Aorta (tissue), 5 donors: ENCODE measurements at regions not wholly inside any gene's neighbourhood (a gene's known extent, or its start where the extent isn't known, plus 50 kb on each side); places are given as distances from the start of the nearest gene placed in this dataset.

ENCODE experiments used
- ATAC-seq: fragments of 200-7000 bp; cut with Tn5 transposase; one replicate; pipeline ENCODE4 v1.9.1; 2022; ENCODE audit warnings: moderate library complexity; ENCODE audit not compliant: low FRiP score
- DNase-seq, 2 donors: peaks; one replicate each; pipeline ENCODE4 v3.0.0-alpha.2; 2020
- H3K27ac ChIP-seq, 2 donors: one replicate each; pipeline ENCODE4 v1.5.1; 2013; ENCODE audit warnings: low read length in 2 of 2, mild to moderate bottlenecking in 2 of 2, moderate library complexity in 2 of 2, control low read depth in 1 of 2, inconsistent platforms in 1 of 2, low read depth in 1 of 2
- H3K27me3 ChIP-seq, 2 donors: one replicate each; pipeline ENCODE4 v1.6.1; 2013; ENCODE audit warnings: control low read depth in 1 of 2, low read length in 1 of 2, mild to moderate bottlenecking in 1 of 2, moderate library complexity in 1 of 2; ENCODE audit not compliant: insufficient read depth in 2 of 2, control insufficient read depth in 1 of 2
- H3K36me3 ChIP-seq, 2 donors: one replicate each; pipeline ENCODE4 v1.6.1; 2013; ENCODE audit warnings: control low read depth in 1 of 2, low read length in 1 of 2, mild to moderate bottlenecking in 1 of 2; ENCODE audit not compliant: insufficient read depth in 2 of 2, control insufficient read depth in 1 of 2
- H3K4me1 ChIP-seq, 2 donors: one replicate each; pipeline ENCODE4 v1.6.1; 2013; ENCODE audit warnings: low read length in 2 of 2, control low read depth in 1 of 2, mild to moderate bottlenecking in 1 of 2, moderate library complexity in 1 of 2; ENCODE audit not compliant: insufficient read depth in 2 of 2, control insufficient read depth in 1 of 2
- H3K4me3 ChIP-seq, 2 donors: one replicate each; pipeline ENCODE4 v1.5.1; 2013; ENCODE audit warnings: low read length in 2 of 2, control low read depth in 1 of 2, mild to moderate bottlenecking in 1 of 2
- H3K9me3 ChIP-seq: one replicate; pipeline ENCODE4 v1.6.1; 2013; ENCODE audit warnings: mild to moderate bottlenecking, low read length; ENCODE audit not compliant: control insufficient read depth
- WGBS, 2 donors: extraction: QIAGEN DNeasy Blood & Tissue Kit; methylation state at CpG; one replicate each; pipeline ENCODE4 v1.1.7; 2013; 5-methylcytosine and 5-hydroxymethylcytosine counted together
- intact Hi-C, 2 donors: fragments of 100-400 bp; cut with DNase I; formaldehyde crosslinking; loops; one replicate each; pipeline versions ENCODE4 v1.14.2 to v1.15.0; 2022
- donor health status: healthy with polysubstance abuse.
- donor health status: Bipolar disorder and iron deficiency.
- donor health status: DM: no; HTN: no; CAD: no.
- donor health status: DM: no; HTN: no; CAD: no.
- donor health status: DM: yes; HTN: yes; CAD: no.

DNA sequence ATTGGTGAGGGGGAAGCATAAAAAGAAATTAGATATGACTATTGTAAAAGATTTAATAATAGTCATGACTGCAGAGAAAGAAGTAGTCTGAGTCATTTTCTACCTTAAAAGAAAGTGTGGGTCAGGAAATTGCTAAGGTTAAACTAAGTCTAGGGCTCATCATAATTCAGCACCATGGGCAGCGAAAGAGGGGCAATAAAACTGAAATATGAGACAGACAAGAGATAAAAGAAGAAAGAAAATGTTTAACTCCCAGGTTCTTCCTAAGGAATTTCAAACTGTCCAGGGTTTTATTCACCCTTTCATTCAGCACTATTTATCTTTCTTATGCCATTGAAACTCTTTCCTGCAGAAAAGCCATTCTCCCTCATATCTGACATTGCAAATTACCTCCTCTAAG, 114.4 kb upstream of the API5 start:
- ATAC-seq (no peak), DNase-seq (no peak)
- no peaks in the 10 kb centered on the region for H3K4me1 ChIP-seq
- H3K27ac ChIP-seq = no peak overlapping the region
- no peak overlapping the region for H3K4me3 ChIP-seq
- no peaks in the 10 kb centered on the region for H3K27me3 ChIP-seq
- intact Hi-C loops = no loop called here
- no peaks in the 10 kb centered on the region for H3K9me3 ChIP-seq
- 19 to 34% methylated on average over 1 of the region's 1 CpG for WGBS, 2 donors
- no peaks in the 10 kb centered on the region for H3K36me3 ChIP-seq

GRCh38 chr11:43200031-43200430, 111.8 kb upstream of the API5 start:
- intact Hi-C loops = no loop called here
- DNase-seq (no peak), ATAC-seq (no peak)
- Histone ChIP-seq H3K36me3 (no peaks in the 10 kb centered on the region), H3K4me3 (no peak overlapping the region), H3K27ac (no peak overlapping the region), H3K9me3 (no peaks in the 10 kb centered on the region), H3K4me1 (no peaks in the 10 kb centered on the region), H3K27me3 (no peaks in the 10 kb centered on the region)
- WGBS, 2 donors = 9% methylated on average over 1 of the region's 1 CpG

GRCh38 chr11:43212279-43212678, 99.5 kb upstream of the API5 start:
- intact Hi-C loops = no loop called here
- WGBS, 2 donors = 61 to 70% methylated on average over 8 to 10 of the region's 10 CpGs
- no peak for ATAC-seq
- DNase-seq = no peak
- Histone ChIP-seq H3K27me3 (no peaks in the 10 kb centered on the region), H3K4me1 (no peaks in the 10 kb centered on the region), H3K36me3 (no peaks in the 10 kb centered on the region), H3K9me3 (no peaks in the 10 kb centered on the region), H3K4me3 (no peak overlapping the region), H3K27ac (no peak overlapping the region)

- 12 to 38% methylated on average over 1 of the region's 1 CpG for WGBS, 2 donors
- Histone ChIP-seq H3K4me1 (no peaks in the 10 kb centered on the region), H3K27ac (no peak overlapping the region), H3K36me3 (no peaks in the 10 kb centered on the region), H3K9me3 (no peaks in the 10 kb centered on the region), H3K27me3 (no peaks in the 10 kb centered on the region), H3K4me3 (no peak overlapping the region)
- ATAC-seq (no peak), DNase-seq (no peak)
- intact Hi-C loops = no loop called here
These were observed 97.3 kb upstream of the API5 start for GRCh38 chr11:43214471-43214870.

GRCh38 chr11:43217849-43218248, 93.9 kb upstream of the API5 start:
- H3K4me3 ChIP-seq = no peak overlapping the region
- no peaks in the 10 kb centered on the region for H3K4me1 ChIP-seq
- DNase-seq (no peak), ATAC-seq (no peak)
- WGBS, 2 donors = 85 to 89% methylated on average over 7 of the region's 7 CpGs
- no peaks in the 10 kb centered on the region for H3K9me3 ChIP-seq
- intact Hi-C loops = no loop called here
- H3K36me3 ChIP-seq = no peaks in the 10 kb centered on the region
- H3K27me3 ChIP-seq = no peaks in the 10 kb centered on the region
- no peak overlapping the region for H3K27ac ChIP-seq

GRCh38 chr11:43222215-43222614, 89.6 kb upstream of the API5 start:
- H3K4me1 ChIP-seq = no peaks in the 10 kb centered on the region
- no peaks in the 10 kb centered on the region for H3K36me3 ChIP-seq
- no peaks in the 10 kb centered on the region for H3K9me3 ChIP-seq
- DNase-seq (no peak), ATAC-seq (no peak)
- H3K27me3 ChIP-seq = no peaks in the 10 kb centered on the region
- intact Hi-C loops = no loop called here
- H3K4me3 ChIP-seq = no peak overlapping the region
- H3K27ac ChIP-seq = no peak overlapping the region

DNA sequence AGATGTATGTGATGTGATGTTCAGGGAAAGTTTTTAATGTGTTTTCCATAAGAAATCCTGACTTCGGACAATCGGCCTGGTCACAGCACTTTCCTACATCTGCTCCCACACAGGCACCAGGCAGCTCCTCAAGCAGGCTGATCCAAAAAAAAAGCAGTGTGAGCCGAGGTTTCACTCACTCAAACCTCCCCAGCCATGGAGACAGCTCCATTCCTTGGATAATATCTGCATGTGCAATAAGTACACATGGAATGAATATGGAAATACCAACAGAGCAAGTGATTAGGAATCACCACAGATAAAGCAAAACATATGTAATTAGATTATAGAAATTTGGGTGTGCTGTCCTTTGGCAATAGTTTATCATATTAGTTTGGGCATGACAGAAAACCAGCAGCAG, 88.8 kb upstream of the API5 start:
- no peak for DNase-seq
- intact Hi-C loops = no loop called here
- Histone ChIP-seq H3K9me3 (no peaks in the 10 kb centered on the region), H3K27ac (no peak overlapping the region), H3K4me1 (no peaks in the 10 kb centered on the region), H3K27me3 (no peaks in the 10 kb centered on the region), H3K4me3 (no peak overlapping the region), H3K36me3 (no peaks in the 10 kb centered on the region)
- 75 to 81% methylated on average over 3 of the region's 3 CpGs for WGBS, 2 donors
- no peak for ATAC-seq

DNA sequence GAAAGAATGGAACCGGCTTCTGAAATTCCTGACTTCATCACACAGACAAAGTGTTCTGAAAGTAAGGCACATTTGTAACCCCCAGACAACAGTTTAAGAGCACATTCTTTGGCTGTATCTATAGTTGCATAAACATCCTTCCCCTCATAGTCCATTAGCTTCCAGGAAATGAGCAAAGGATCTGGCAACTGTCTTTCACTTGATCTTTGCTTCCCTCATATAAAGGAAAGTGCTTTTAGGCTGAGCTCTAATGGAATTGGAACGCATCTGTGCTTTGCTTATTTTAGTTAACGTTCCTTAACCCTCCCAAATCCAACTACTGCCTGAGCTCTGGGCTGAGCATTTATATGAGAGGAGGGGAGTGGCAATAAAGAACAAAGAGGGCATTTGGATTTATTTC, 76.9 kb upstream of the API5 start:
- intact Hi-C loops = no loop called here
- DNase-seq (no peak), ATAC-seq (no peak)
- Histone ChIP-seq H3K27ac (no peak overlapping the region), H3K4me3 (no peak overlapping the region), H3K9me3 (no peaks in the 10 kb centered on the region), H3K36me3 (no peaks in the 10 kb centered on the region), H3K4me1 (no peaks in the 10 kb centered on the region), H3K27me3 (no peaks in the 10 kb centered on the region)
- WGBS, 2 donors = 18% methylated on average over 3 of the region's 3 CpGs

GRCh38 chr11:43238341-43238740, 73.5 kb upstream of the API5 start:
- no peak for DNase-seq
- 90 to 93% methylated on average over 3 of the region's 3 CpGs for WGBS, 2 donors
- H3K9me3 ChIP-seq = no peaks in the 10 kb centered on the region
- H3K4me1 ChIP-seq = no peaks in the 10 kb centered on the region
- no peak overlapping the region for H3K4me3 ChIP-seq
- no peaks in the 10 kb centered on the region for H3K36me3 ChIP-seq
- H3K27me3 ChIP-seq = no peaks in the 10 kb centered on the region
- intact Hi-C loops = no loop called here
- no peak for ATAC-seq
- H3K27ac ChIP-seq = no peak overlapping the region
